ENCODE measurements at regions not wholly inside any gene's neighbourhood (a gene's known extent, or its start where the extent isn't known, plus 50 kb on each side); places are given as distances from the start of the nearest gene placed in this dataset.
"Not testable (repeated sequence)": the region's sequence is repeated elsewhere in the genome, so short reads cannot be mapped to it uniquely, and the experiment has no call there.

- no peak for DNase-seq (ENCODE audit: low read depth in 2 of 2)
Measured at GRCh38 chr1:4171480-4172450, 271.7 kb upstream of the C1orf174 start.

GRCh38 chr1:4172644-4173599, 272.9 kb upstream of the C1orf174 start:
- no peak for DNase-seq (ENCODE audit: low read depth in 2 of 2)

- DNase-seq (ENCODE audit: low read depth in 2 of 2) = no peak
Measured at GRCh38 chr1:4173731-4174130, 273.7 kb upstream of the C1orf174 start.

- no peak for DNase-seq (ENCODE audit: low read depth in 2 of 2)
Measured at GRCh38 chr1:4174291-4175200, 274.5 kb upstream of the C1orf174 start.

- DNase-seq (ENCODE audit: low read depth in 2 of 2) = no peak
Measured at GRCh38 chr1:4175566-4176405, 275.7 kb upstream of the C1orf174 start.

GRCh38 chr1:4176841-4177240, 276.8 kb upstream of the C1orf174 start:
- no peak for DNase-seq (ENCODE audit: low read depth in 2 of 2)

- no peak for DNase-seq (ENCODE audit: low read depth in 2 of 2)
Measured at GRCh38 chr1:4177425-4178150, 277.5 kb upstream of the C1orf174 start.

GRCh38 chr1:4178501-4179113, 278.5 kb upstream of the C1orf174 start:
- no peak for DNase-seq (ENCODE audit: low read depth in 2 of 2)

- DNase-seq (ENCODE audit: low read depth in 2 of 2) = no peak
Measured at GRCh38 chr1:4179914-4180735, 280.1 kb upstream of the C1orf174 start.

- not testable (repeated sequence) for DNase-seq (ENCODE audit: low read depth in 2 of 2)
Measured at GRCh38 chr1:4186486-4186885, 286.4 kb upstream of the C1orf174 start.

GRCh38 chr1:4203501-4203900, 303.4 kb upstream of the C1orf174 start:
- no peak for DNase-seq (ENCODE audit: low read depth in 2 of 2)

GRCh38 chr1:4207183-4207582, 307.1 kb upstream of the C1orf174 start:
- DNase-seq (ENCODE audit: low read depth in 2 of 2) = no peak

GRCh38 chr1:4207842-4208692, 308.0 kb upstream of the C1orf174 start:
- no peak for DNase-seq (ENCODE audit: low read depth in 2 of 2)

- DNase-seq (ENCODE audit: low read depth in 2 of 2) = no peak
Measured at GRCh38 chr1:4210043-4210442, 310.0 kb upstream of the C1orf174 start.

- no peak for DNase-seq (ENCODE audit: low read depth in 2 of 2)
Measured at GRCh38 chr1:4212796-4213195, 312.7 kb upstream of the C1orf174 start.

- no peak for DNase-seq (ENCODE audit: low read depth in 2 of 2)
Measured at GRCh38 chr1:4213366-4213973, 313.4 kb upstream of the C1orf174 start.

- no peak for DNase-seq (ENCODE audit: low read depth in 2 of 2)
Measured at GRCh38 chr1:4214826-4215225, 314.8 kb upstream of the C1orf174 start.

All from activated CD4-positive, alpha-beta T cell treated with anti-CD3 and anti-CD28 coated beads for 24 hours (primary cell).